ENCODE measurements at regions not wholly inside any gene's neighbourhood (a gene's known extent, or its start where the extent isn't known, plus 50 kb on each side); places are given as distances from the start of the nearest gene placed in this dataset.

- H3K27me3 ChIP-seq = peaks cover 0 to 17% (median 0%) of the 10 kb centered on the region in 9 donors
- WGBS, 4 donors = 80 to 85% (median 82%) methylated on average over 6 of the region's 6 CpGs
- no peak for DNase-seq
Measured at GRCh38 chr12:111222027-111222414, 146.9 kb downstream of the PHETA1 start.

GRCh38 chr12:111221062-111222026, 147.6 kb downstream of the PHETA1 start:
- TF ChIP-seq CTCF (IDR thresholded peaks at IDR 0.05) = no peak
- no peak for TF ChIP-seq POLR2A (IDR thresholded peaks at IDR 0.05)
- ATAC-seq = no peak
- no peak for DNase-seq
- no peak overlapping the region for H3K4me3 ChIP-seq
- H3K4me1 ChIP-seq = no peaks in the 10 kb centered on the region
- intact Hi-C loops (cut with DNase I) = no loop called here
- no peaks in the 10 kb centered on the region for H3K36me3 ChIP-seq
- no peaks in the 10 kb centered on the region for H3K9me3 ChIP-seq
- WGBS, 4 donors = 68 to 77% (median 74%) methylated on average over 14 of the region's 14 CpGs
- H3K27ac ChIP-seq = no peak overlapping the region
- peaks cover 0 to 17% (median 0%) of the 10 kb centered on the region in 9 donors for H3K27me3 ChIP-seq

More at GRCh38 chr12:111222027-111222414, 146.9 kb downstream of the PHETA1 start:
- Histone ChIP-seq H3K4me1 (no peaks in the 10 kb centered on the region), H3K36me3 (no peaks in the 10 kb centered on the region), H3K27ac (no peak overlapping the region), H3K9me3 (no peaks in the 10 kb centered on the region), H3K4me3 (no peak overlapping the region)
- no peak for TF ChIP-seq CTCF (IDR thresholded peaks at IDR 0.05)
- no peak for TF ChIP-seq POLR2A (IDR thresholded peaks at IDR 0.05)
- ATAC-seq = no peak
- intact Hi-C loops (cut with DNase I) = no loop called here

GRCh38 chr12:111220363-111220762, 148.5 kb downstream of the PHETA1 start:
- H3K4me1 ChIP-seq = no peaks in the 10 kb centered on the region
- H3K4me3 ChIP-seq = no peak overlapping the region
- 47 to 69% (median 62%) methylated on average over 1 of the region's 1 CpG for WGBS, 4 donors
- H3K36me3 ChIP-seq = no peaks in the 10 kb centered on the region
- no peak for ATAC-seq
- no peak for DNase-seq
- H3K27me3 ChIP-seq = peaks cover 0 to 17% (median 0%) of the 10 kb centered on the region in 9 donors
- no peak overlapping the region for H3K27ac ChIP-seq
- intact Hi-C loops (cut with DNase I) = no loop called here
- TF ChIP-seq CTCF (IDR thresholded peaks at IDR 0.05) (no peak), POLR2A (IDR thresholded peaks at IDR 0.05) (no peak)
- no peaks in the 10 kb centered on the region for H3K9me3 ChIP-seq

- ATAC-seq = no peak
- Histone ChIP-seq H3K27ac (no peak overlapping the region), H3K27me3 (peaks cover 0 to 16% (median 0%) of the 10 kb centered on the region in 9 donors), H3K4me1 (no peaks in the 10 kb centered on the region), H3K9me3 (no peaks in the 10 kb centered on the region), H3K4me3 (no peak overlapping the region), H3K36me3 (no peaks in the 10 kb centered on the region)
- TF ChIP-seq CTCF (IDR thresholded peaks at IDR 0.05) (no peak), POLR2A (IDR thresholded peaks at IDR 0.05) (no peak)
- DNase-seq = no peak
- 62 to 95% (median 93%) methylated on average over 2 of the region's 2 CpGs for WGBS, 4 donors
- intact Hi-C loops (cut with DNase I) = no loop called here
Measured at GRCh38 chr12:111219440-111219839, 149.5 kb downstream of the PHETA1 start.

Measured in heart left ventricle (tissue), 16 donors.